Activated CD4-positive, alpha-beta T cell treated with anti-CD3 and anti-CD28 coated beads for 48 hours (primary cell): ENCODE measurements at regions not wholly inside any gene's neighbourhood (a gene's known extent, or its start where the extent isn't known, plus 50 kb on each side); places are given as distances from the start of the nearest gene placed in this dataset.

Experiments used
- DNase-seq: peaks from one replicate; pipeline ENCODE4 v3.0.0-alpha.2; 2020

DNA sequence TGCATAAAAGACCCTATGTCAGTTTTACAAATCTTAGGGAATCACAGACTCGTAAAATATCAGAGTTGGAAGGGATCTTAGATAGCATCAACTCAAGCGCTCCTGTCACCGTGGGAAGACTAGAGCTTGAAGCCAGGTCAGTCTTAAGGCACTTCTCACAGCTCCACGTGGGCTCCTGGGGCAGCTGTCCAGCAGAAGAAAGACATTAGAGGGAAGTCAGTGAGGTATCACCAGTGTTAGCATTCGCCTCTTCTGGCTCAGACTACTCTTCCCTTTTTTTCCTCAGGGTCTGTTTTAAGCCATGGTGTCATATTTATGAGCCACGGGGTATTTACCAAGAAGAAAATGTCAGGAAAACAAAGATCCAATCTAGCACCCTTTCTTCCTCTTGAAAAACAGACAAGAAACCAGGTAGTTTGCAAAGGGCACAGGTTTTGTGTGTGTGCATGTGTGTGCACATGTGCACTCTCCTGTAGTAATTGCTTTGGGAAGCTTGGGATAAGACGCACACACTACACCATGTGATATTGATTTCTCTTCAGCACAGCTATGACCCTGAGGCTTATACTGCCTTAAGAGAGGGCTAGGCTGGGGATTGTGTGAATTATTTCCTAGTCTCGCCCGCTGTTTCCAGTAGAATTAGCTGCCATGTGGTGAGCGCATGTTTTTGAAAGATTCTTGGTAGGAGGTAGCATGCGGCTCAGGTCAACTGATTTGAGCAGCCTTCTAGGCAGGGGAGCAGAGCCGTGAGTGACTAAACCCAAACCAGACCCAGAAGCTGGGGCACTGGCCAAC, 61.0 kb upstream of the ELAC2 start:
- no peak for DNase-seq

- DNase-seq, result no peak
Observed at GRCh38 chr17:13076905-13077304, 59.1 kb upstream of the ELAC2 start.

DNA sequence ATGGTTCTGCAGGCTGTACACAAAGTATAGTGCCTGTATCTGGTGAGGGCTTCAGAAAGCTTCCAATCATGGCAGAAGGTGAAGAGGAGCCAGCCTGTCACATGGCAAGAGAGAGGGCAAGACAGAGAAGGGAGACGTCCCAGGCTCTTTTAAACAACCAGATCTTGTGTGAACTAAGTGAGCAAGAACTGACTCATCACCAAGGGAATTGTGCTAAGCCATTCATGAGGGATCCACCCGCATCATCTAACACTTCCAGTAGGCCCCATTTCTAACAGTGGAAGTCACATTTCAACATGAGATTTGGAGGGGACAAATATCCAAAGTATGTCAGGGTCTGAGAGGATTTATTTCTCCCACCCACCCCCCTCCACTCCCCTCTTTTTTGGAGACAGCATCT, 56.2 kb upstream of the ELAC2 start:
- DNase-seq, result no peak

DNA sequence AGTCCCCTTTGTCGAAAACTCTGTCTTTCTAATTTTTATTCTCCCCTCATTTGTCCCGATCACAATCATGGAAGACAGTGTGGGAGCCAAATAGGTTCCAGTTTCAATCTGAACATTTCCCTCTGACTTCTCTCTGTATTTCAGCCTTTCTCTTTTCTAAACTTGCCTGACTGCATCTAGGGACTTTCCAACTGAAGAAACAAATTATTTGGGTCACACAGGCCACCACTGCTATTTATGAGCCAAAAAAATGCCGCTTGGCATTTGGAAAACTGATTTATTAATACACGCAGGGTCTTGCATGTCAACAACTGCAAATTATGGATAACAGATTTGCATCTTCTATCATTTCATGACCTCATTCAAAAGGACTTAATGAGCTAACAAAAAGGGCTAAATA, 55.2 kb upstream of the ELAC2 start:
- no peak for DNase-seq

- no peak for DNase-seq
Observed at GRCh38 chr17:13070732-13071131, 52.9 kb upstream of the ELAC2 start.

DNA sequence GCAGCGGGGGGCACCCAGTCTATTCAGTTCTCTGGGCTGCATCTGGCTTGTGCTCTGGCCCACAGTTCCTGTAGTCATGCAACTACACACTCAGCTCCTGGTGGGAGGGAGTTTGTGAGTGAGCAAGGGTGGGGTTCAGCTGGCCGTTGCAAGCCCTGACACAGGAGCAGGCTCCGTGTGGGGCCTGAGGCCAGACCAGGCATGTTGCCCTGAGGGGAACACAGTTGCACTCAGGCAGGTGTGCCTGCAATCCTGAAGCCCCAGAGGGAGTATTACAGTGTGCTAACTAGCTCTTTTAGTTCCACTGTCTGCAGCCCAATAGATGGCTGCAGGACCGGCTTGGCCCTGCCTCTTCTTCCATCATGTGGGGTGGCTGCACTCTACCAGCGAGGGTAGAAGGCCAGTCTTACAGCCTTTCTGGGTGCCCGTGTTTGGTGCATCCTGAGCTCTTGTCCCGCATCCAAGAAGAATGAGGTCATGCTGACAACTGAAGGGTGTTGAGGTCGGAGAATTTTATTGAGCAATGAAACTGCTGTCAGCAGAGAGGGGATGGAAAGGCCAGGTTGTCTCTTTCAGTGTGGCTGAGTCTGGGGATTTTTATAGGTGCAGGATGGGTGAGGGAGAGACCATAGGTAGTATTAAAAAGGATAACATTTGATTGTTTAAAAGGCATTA, 49.9 kb upstream of the ELAC2 start:
- DNase-seq, result no peak
